ENCODE measurements at regions not wholly inside any gene's neighbourhood (a gene's known extent, or its start where the extent isn't known, plus 50 kb on each side); places are given as distances from the start of the nearest gene placed in this dataset.

DNA sequence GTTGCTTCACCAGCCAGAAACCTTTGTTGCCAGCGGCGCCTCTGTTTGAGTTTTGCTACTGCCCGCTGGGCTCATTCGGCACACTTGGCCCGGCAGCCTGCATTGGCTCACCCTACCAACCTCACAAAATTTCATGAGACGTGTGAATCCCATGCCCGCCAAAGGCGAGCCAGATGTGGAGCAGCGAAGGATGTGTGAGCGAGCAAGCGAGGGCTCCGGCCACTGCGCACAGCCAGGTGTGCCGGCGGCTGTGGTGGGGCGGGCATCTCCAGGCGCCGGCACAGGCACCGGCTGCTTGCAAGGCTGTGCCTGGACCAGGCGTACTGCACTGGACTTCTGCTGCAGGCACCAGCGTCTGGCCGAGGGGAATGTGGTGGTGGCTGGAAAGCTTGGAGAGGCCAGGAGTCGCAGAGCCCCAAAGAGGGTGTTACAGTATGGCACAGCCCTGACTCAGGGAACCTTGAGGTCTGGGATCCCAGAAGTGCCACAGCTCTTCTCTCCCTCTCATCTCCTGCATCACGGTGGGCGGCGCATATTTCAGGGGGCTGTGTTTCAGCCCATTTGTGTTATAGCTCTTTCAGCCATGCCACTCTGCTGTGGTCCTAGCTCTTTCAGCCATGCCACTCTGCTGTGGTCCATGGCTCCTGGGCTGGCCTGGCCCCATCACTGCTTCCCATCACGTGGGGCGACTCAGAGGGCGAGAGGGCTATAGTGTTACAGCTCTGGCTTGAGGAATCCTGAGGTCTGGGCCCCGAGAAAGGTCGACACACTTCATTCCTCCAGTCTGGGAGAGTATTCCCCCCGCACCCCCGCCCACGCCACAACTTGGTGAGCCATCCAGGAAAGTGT, 592.0 kb upstream of the SLITRK5 start:
- no peak for TF ChIP-seq CTCF (IDR thresholded peaks at IDR 0.05)
- no peak for TF ChIP-seq POLR2A (IDR thresholded peaks at IDR 0.05)
- TF ChIP-seq POLR2AphosphoS5 (IDR thresholded peaks at IDR 0.05) = no peak
- TF ChIP-seq EP300 (IDR thresholded peaks at IDR 0.05) = no peak
